Endothelial cell (in vitro differentiated cells): ENCODE measurements at regions not wholly inside any gene's neighbourhood (a gene's known extent, or its start where the extent isn't known, plus 50 kb on each side); places are given as distances from the start of the nearest gene placed in this dataset.

Source experiments
- DNase-seq: peaks from one replicate; pipeline ENCODE4 v3.0.0; 2021; ENCODE audit warnings: low spot score
- H3K27ac Mint-ChIP-seq: one replicate; pipeline ENCODE4 v1.8.0; 2021; ENCODE audit warnings: mixed read lengths, inconsistent platforms; ENCODE audit not compliant: unreplicated experiment
- H3K27me3 Mint-ChIP-seq: one replicate; pipeline ENCODE4 v1.8.0; 2021; ENCODE audit warnings: mild to moderate bottlenecking, moderate library complexity, mixed read lengths, inconsistent platforms; ENCODE audit not compliant: unreplicated experiment
- H3K36me3 Mint-ChIP-seq: one replicate; pipeline ENCODE4 v1.8.0; 2021; ENCODE audit warnings: mild to moderate bottlenecking, low read depth, mixed read lengths, inconsistent platforms; ENCODE audit not compliant: unreplicated experiment
- H3K4me1 Mint-ChIP-seq: one replicate; pipeline ENCODE4 v1.8.0; 2021; ENCODE audit warnings: mild to moderate bottlenecking, mixed read lengths, inconsistent platforms; ENCODE audit not compliant: unreplicated experiment
- H3K4me3 Mint-ChIP-seq: one replicate; pipeline ENCODE4 v1.8.0; 2021; ENCODE audit warnings: mild to moderate bottlenecking, mixed read lengths, inconsistent platforms; ENCODE audit not compliant: unreplicated experiment
- H3K9me3 Mint-ChIP-seq: one replicate; pipeline ENCODE4 v1.8.0; 2021; ENCODE audit warnings: mixed read lengths, inconsistent platforms; ENCODE audit not compliant: unreplicated experiment
- TF ChIP-seq, protein P1 (sequence below): fragments of 200-600 bp; sonication (generic); IDR thresholded peaks from one replicate; pipeline ENCODE4 v1.5.0; 2021; ENCODE audit warnings: antibody characterized with exemption; ENCODE audit not compliant: unreplicated experiment

DNA sequence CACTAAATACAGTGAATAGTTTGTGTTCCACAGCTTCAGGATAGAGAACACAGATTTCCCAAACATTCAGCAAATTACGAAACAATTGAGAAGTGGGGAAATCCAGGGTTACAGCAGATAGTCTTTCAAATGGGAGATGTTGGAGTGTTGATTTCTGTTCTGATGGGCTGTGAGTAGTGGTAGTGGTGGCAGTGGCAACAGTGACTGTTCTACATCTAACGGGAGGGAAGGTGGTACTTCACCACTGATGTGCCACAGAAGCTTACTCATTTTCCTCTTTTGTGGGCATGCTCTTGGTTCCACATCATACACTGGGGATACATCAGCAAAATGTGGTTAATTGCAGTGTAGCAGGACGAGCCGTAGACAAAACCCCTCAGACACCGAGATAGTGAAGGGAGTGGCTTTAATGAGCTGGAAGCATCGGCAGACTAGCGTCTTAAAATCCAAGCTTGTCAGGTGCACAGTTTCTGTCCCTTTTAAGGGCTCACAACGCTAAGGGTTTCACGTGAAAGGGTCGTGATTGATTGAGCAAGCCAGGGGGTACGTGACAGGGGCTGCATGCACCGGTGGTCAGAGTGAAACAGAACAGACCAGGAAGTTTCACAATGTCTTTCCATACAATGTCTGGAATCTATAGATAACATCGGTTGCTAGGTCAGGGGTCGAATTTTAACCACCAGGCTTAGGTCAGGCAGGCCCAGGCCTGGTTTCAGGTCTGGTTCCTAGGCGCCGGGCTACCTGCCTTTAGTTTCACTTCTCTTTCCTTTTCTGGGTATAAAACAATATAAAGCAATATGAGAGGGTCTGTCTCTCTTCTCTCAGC, 330.6 kb upstream of the FBXO33 start:
- no peaks in the 10 kb centered on the region for H3K36me3 Mint-ChIP-seq
- TF ChIP-seq, protein P1, sequence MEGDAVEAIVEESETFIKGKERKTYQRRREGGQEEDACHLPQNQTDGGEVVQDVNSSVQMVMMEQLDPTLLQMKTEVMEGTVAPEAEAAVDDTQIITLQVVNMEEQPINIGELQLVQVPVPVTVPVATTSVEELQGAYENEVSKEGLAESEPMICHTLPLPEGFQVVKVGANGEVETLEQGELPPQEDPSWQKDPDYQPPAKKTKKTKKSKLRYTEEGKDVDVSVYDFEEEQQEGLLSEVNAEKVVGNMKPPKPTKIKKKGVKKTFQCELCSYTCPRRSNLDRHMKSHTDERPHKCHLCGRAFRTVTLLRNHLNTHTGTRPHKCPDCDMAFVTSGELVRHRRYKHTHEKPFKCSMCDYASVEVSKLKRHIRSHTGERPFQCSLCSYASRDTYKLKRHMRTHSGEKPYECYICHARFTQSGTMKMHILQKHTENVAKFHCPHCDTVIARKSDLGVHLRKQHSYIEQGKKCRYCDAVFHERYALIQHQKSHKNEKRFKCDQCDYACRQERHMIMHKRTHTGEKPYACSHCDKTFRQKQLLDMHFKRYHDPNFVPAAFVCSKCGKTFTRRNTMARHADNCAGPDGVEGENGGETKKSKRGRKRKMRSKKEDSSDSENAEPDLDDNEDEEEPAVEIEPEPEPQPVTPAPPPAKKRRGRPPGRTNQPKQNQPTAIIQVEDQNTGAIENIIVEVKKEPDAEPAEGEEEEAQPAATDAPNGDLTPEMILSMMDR: no peak
- no peaks in the 10 kb centered on the region for H3K27me3 Mint-ChIP-seq
- H3K4me3 Mint-ChIP-seq: no peak overlapping the region
- no peaks in the 10 kb centered on the region for H3K9me3 Mint-ChIP-seq
- H3K27ac Mint-ChIP-seq: no peak overlapping the region
- H3K4me1 Mint-ChIP-seq: peaks cover 6% of the 10 kb centered on the region
- DNase-seq: no peak

DNA sequence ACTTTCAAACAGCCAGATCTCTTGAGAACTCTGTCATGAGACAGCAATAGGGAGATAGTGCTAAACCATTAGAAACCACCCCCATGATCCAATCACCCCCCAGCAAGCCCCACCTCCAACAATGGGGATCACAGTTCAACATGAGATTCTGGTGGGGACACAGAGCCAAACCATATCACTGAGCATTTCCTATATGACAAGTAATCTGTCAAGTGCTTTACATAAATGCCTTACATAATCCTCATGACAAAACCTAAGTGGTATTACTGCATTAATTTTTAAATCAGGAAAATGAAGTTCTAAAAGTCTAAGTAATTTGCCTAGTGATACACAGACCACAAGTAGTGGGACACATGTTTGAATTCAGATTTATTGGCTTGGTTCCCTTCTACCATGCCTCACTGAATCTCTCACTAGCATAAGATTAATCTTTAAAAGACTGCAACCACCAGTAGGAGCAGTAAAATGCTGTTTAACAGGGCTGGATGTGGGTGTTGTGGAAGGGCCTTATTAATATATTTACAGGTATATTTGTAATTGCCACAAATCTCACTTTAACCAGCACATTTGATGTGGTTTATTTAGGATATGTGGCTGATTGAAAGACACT, 323.1 kb upstream of the FBXO33 start:
- H3K4me1 Mint-ChIP-seq: no peaks in the 10 kb centered on the region
- no peaks in the 10 kb centered on the region for H3K36me3 Mint-ChIP-seq
- no peak for DNase-seq
- no peak overlapping the region for H3K27ac Mint-ChIP-seq
- TF ChIP-seq, protein P1: no peak
- H3K9me3 Mint-ChIP-seq: no peaks in the 10 kb centered on the region
- H3K4me3 Mint-ChIP-seq: no peak overlapping the region
- H3K27me3 Mint-ChIP-seq: no peaks in the 10 kb centered on the region

DNA sequence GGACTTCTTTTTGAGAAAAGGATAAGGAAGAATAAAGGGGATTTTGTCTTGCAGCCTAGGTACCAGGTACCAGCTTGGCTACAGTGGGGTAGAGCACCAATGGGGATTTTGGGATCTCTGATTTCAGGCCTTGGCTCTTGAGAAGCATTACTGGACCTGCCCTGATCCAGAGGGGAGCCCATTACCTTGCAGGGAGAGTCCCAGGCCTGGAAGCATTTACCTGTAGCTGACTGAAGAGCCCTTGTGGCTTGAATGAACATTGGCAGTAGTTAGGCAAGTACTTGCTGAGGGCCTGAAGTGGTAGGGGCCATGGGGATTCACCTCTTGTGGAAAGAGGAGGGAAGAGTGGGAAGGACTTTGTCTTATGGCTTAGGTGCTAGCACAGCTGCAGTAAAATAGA, 308.2 kb upstream of the FBXO33 start:
- no peaks in the 10 kb centered on the region for H3K36me3 Mint-ChIP-seq
- H3K27me3 Mint-ChIP-seq: peaks cover 3% of the 10 kb centered on the region
- DNase-seq: no peak
- no peaks in the 10 kb centered on the region for H3K4me1 Mint-ChIP-seq
- TF ChIP-seq, protein P1: no peak
- no peak overlapping the region for H3K4me3 Mint-ChIP-seq
- H3K9me3 Mint-ChIP-seq: no peaks in the 10 kb centered on the region
- no peak overlapping the region for H3K27ac Mint-ChIP-seq

DNA sequence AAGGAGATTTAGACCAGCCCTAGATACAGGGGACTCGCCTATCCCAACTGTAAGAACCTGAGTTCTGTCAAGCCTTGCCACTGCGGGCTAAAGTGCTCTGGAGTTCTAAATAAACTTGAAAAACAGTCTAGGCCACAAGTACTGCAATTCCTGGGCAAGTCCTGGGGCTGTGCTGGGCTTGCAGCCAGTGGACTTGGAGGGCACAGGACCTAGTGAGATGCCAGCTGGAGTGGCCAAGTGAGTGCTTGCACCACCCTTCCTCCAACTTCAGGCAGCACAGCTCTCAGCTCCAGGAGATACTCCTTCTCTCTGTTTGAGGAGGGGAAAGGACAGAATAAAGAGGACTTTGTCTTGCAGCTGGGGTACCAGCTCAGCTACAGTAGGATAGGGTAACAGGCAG, 307.6 kb upstream of the FBXO33 start:
- H3K36me3 Mint-ChIP-seq: no peaks in the 10 kb centered on the region
- DNase-seq: no peak
- H3K4me3 Mint-ChIP-seq: no peak overlapping the region
- no peak overlapping the region for H3K27ac Mint-ChIP-seq
- no peaks in the 10 kb centered on the region for H3K4me1 Mint-ChIP-seq
- peaks cover 3% of the 10 kb centered on the region for H3K27me3 Mint-ChIP-seq
- no peaks in the 10 kb centered on the region for H3K9me3 Mint-ChIP-seq
- TF ChIP-seq, protein P1: no peak

DNA sequence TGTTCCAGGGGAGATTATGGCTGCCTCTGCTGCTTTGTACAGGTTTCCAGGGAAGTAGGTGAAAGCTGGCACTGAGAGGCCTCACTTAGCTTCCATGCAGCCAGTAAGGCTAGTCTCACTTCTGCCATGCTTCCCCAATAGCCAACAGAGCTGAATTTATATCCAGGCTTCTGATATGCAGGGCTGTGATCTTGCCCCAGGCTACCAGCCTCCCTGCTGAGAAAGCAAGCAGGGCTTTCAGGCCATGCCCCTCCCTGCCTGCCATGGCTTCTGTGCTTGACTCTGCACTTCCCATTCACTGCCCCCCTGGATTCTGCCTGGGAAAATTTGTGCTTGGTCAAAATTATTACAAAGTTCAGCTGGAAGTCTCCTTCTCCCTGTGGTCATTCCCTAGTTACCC, 302.1 kb upstream of the FBXO33 start:
- no peak for DNase-seq
- TF ChIP-seq, protein P1: no peak
- no peaks in the 10 kb centered on the region for H3K36me3 Mint-ChIP-seq
- H3K9me3 Mint-ChIP-seq: no peaks in the 10 kb centered on the region
- no peak overlapping the region for H3K4me3 Mint-ChIP-seq
- no peaks in the 10 kb centered on the region for H3K27me3 Mint-ChIP-seq
- no peak overlapping the region for H3K27ac Mint-ChIP-seq
- no peaks in the 10 kb centered on the region for H3K4me1 Mint-ChIP-seq
